ENCODE measurements at regions not wholly inside any gene's neighbourhood (a gene's known extent, or its start where the extent isn't known, plus 50 kb on each side); places are given as distances from the start of the nearest gene placed in this dataset.

DNA sequence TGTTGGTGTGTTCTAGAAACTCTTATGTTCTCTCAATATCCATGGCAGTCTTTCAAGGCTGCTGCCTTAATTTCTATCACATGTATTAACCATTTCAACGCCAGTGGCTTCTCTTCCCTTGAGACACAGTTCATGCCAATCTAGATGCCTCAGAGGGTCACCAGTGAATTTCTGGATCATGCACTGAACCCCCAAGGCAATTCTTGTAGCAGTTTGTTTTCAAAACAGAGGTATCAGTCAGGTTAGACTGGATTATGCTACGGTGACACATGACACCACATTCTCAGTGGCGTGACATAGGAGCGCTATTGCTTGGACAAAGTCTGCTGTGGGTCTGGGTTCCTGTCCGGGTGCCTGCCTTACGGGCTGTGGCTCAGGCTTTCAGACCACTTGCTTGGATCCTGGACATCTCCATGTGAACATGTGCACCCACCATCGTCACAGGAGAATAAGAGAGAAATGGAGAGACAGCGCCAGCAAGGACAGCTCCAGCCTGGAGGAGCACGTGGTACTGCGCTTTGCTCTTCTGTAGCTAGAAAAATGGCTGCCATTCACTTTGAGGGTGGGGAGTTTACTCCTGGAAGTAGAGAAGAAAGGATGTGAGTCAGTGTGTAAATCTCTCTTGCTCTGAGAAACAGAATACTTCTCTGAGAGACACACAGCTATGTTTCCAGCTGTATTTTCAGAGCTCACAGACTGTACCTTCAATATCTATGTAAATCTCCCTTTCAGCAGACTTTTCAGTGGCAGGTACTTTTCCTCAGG, 329.3 kb upstream of the ADCY2 start:
- CTCF ChIA-PET, result no interaction called here
- Histone ChIP-seq H4K8ac (ENCODE audit: low read depth in 2 of 2, low read length in 2 of 2) (no peak overlapping the region), H3K4me2 (ENCODE audit: low read depth, low read length) (no peak overlapping the region), H2BK120ac (ENCODE audit: low read depth, low read length) (no peak overlapping the region), H2BK5ac (ENCODE audit: low read depth, low read length, poor library complexity, severe bottlenecking) (no peak overlapping the region), H2BK15ac (ENCODE audit: low read depth, low read length) (no peak overlapping the region), H3K4ac (ENCODE audit: low read depth, low read length) (no peak overlapping the region), H3K14ac (replicated peaks; ENCODE audit: low read depth, low read length) (no peak overlapping the region), H3K4me1 (ENCODE audit: control insufficient read depth, insufficient read depth, low read length) (no peaks in the 10 kb centered on the region), H4K91ac (ENCODE audit: insufficient read depth, low read depth, low read length) (no peak overlapping the region), H2AK5ac (ENCODE audit: low read depth, low read length) (no peak overlapping the region), H3K23ac (ENCODE audit: low read depth, low read length) (no peak overlapping the region), H2AFZ (replicated peaks; ENCODE audit: low read length, poor library complexity) (no peak overlapping the region), H4K20me1 (ENCODE audit: insufficient read depth, low read length) (no peaks in the 10 kb centered on the region), H3K79me1 (ENCODE audit: low read depth in 1 of 2, low read length in 2 of 2) (no peaks in the 10 kb centered on the region), H2BK20ac (ENCODE audit: low read depth, low read length) (no peak overlapping the region), H3K27me3 (ENCODE audit: control insufficient read depth, insufficient read depth, low read length) (no peaks in the 10 kb centered on the region), H3K18ac (ENCODE audit: low read depth, low read length) (no peak overlapping the region), H3K27ac (ENCODE audit: insufficient read depth, low read length) (no peak overlapping the region), H3K9me1 (ENCODE audit: insufficient read depth, low read length) (no peaks in the 10 kb centered on the region), H3K9me3 (ENCODE audit: control insufficient read depth, insufficient read depth, low read length) (peaks cover 19% of the 10 kb centered on the region), H4K5ac (ENCODE audit: low read depth, low read length) (no peak overlapping the region), H3K9ac (ENCODE audit: low read depth, low read length) (no peak overlapping the region), H3K56ac (ENCODE audit: extremely low read depth, insufficient read depth, low read length) (no peak overlapping the region), H2AK9ac (replicated peaks; ENCODE audit: low read depth, low read length, poor library complexity) (no peak overlapping the region), H3K4me3 (ENCODE audit: insufficient read depth, low read depth, low read length) (no peak overlapping the region), H3K36me3 (ENCODE audit: control insufficient read depth, insufficient read depth, low read length) (no peaks in the 10 kb centered on the region)
- TF ChIP-seq, protein P1, sequence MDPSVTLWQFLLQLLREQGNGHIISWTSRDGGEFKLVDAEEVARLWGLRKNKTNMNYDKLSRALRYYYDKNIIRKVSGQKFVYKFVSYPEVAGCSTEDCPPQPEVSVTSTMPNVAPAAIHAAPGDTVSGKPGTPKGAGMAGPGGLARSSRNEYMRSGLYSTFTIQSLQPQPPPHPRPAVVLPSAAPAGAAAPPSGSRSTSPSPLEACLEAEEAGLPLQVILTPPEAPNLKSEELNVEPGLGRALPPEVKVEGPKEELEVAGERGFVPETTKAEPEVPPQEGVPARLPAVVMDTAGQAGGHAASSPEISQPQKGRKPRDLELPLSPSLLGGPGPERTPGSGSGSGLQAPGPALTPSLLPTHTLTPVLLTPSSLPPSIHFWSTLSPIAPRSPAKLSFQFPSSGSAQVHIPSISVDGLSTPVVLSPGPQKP (IDR thresholded peaks at IDR 0.05; ENCODE audit: borderline replicate concordance, low read depth, low read length), result no peak
- TF ChIP-seq, protein P2, sequence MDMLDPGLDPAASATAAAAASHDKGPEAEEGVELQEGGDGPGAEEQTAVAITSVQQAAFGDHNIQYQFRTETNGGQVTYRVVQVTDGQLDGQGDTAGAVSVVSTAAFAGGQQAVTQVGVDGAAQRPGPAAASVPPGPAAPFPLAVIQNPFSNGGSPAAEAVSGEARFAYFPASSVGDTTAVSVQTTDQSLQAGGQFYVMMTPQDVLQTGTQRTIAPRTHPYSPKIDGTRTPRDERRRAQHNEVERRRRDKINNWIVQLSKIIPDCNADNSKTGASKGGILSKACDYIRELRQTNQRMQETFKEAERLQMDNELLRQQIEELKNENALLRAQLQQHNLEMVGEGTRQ (IDR thresholded peaks at IDR 0.05; ENCODE audit: low read depth, low read length), result no peak
- TF ChIP-seq CHD1 (IDR thresholded peaks at IDR 0.05; ENCODE audit: low read depth, low read length), result no peak
- no peak for TF ChIP-seq SMC3 (IDR thresholded peaks at IDR 0.05; ENCODE audit: low read depth, low read length)
- no peak for TF ChIP-seq RCOR1 (IDR thresholded peaks at IDR 0.05; ENCODE audit: insufficient replicate concordance, low read length)
- TF ChIP-seq, protein P3, sequence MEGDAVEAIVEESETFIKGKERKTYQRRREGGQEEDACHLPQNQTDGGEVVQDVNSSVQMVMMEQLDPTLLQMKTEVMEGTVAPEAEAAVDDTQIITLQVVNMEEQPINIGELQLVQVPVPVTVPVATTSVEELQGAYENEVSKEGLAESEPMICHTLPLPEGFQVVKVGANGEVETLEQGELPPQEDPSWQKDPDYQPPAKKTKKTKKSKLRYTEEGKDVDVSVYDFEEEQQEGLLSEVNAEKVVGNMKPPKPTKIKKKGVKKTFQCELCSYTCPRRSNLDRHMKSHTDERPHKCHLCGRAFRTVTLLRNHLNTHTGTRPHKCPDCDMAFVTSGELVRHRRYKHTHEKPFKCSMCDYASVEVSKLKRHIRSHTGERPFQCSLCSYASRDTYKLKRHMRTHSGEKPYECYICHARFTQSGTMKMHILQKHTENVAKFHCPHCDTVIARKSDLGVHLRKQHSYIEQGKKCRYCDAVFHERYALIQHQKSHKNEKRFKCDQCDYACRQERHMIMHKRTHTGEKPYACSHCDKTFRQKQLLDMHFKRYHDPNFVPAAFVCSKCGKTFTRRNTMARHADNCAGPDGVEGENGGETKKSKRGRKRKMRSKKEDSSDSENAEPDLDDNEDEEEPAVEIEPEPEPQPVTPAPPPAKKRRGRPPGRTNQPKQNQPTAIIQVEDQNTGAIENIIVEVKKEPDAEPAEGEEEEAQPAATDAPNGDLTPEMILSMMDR (conservative IDR thresholded peaks at IDR 0.05; ENCODE audit: low read depth, low read length), result no peak
- TF ChIP-seq NFE2L2 (IDR thresholded peaks at IDR 0.05; ENCODE audit: low read depth, low read length), result no peak
- no peak for TF ChIP-seq BHLHE40 (IDR thresholded peaks at IDR 0.05; ENCODE audit: low read depth, low read length)
- TF ChIP-seq FOS (IDR thresholded peaks at IDR 0.05; ENCODE audit: low read depth, low read length), result no peak
- TF ChIP-seq MAFK (IDR thresholded peaks at IDR 0.05; ENCODE audit: low read depth, low read length), result no peak
- TF ChIP-seq RFX5 (IDR thresholded peaks at IDR 0.05; ENCODE audit: low read depth, low read length), result no peak
- no peak for TF ChIP-seq MXI1 (IDR thresholded peaks at IDR 0.05; ENCODE audit: borderline replicate concordance, low read depth, low read length)
- WGBS, 2 experiments (ENCODE audit: extremely low coverage in 2 of 2, insufficient read length in 1 of 2), result 93% methylated on average over 2 of the region's 10 CpGs; no CpG with 5 or more reads in 1 of the 2 experiments
- DNase-seq (no peak), ATAC-seq (ENCODE audit: low read depth) (no peak)
- intact Hi-C loops (cut with micrococcal nuclease), result no loop called here
- in situ Hi-C loops (cut with MboI; ENCODE audit: low sequenced_read_pairs), result no loop called here
- dilution Hi-C loops (cut with HindIII; ENCODE audit: low sequenced_read_pairs, unreplicated experiment), result no loop called here
- BruUV-seq (replicated peaks), result no TSS peak
- POLR2A ChIA-PET (ENCODE audit: unreplicated experiment), result no interaction called here

Measured in IMR-90 (cell line).